GM12878 (cell line): ENCODE measurements at regions not wholly inside any gene's neighbourhood (a gene's known extent, or its start where the extent isn't known, plus 50 kb on each side); places are given as distances from the start of the nearest gene placed in this dataset.

ENCODE experiments used
- ATAC-seq: fragments of 200-7000 bp; cut with Tn5 transposase; 3 replicates; pipeline ENCODE4 v1.9.1; 2020; ENCODE audit warnings: mild to moderate bottlenecking, moderate library complexity
- BruUV-seq: library from RNA; stranded (reverse); fragments of 400-500 nt; replicated peaks from 2 replicates; lab custom pipeline; 2021; lab: Mats Ljungman, UMichigan
- CTCF ChIA-PET: fragments of 300-600 bp; sonication (Branson Sonifier 250); formaldehyde crosslinking; extraction: SDS; loops from one replicate; lab custom pipeline; 2021; ENCODE audit warnings: inconsistent platforms; lab: Yijun Ruan, JAX
- POLR2A ChIA-PET: fragments of 350-600 bp; formaldehyde crosslinking; extraction: SDS; loops from one replicate; lab custom pipeline; 2021; ENCODE audit warnings: inconsistent platforms; lab: Charles Lee
- RAD21 ChIA-PET: fragments of 300-600 bp; sonication (Branson Sonifier 250); formaldehyde crosslinking; loops from one replicate; lab custom pipeline; 2023; ENCODE audit warnings: antibody characterized with exemption; ENCODE audit not compliant: unreplicated experiment; lab: Charles Lee
- SMC1A ChIA-PET: fragments of 300-600 bp; sonication (Branson Sonifier 250); formaldehyde crosslinking; loops from one replicate; lab custom pipeline; 2023; ENCODE audit not compliant: unreplicated experiment, uncharacterized antibody; lab: Charles Lee
- DNase-seq: peaks from one replicate; pipeline ENCODE4 v3.0.0-alpha.2; 2011; ENCODE audit warnings: low read depth, low spot score
- FAIRE-seq: peaks from 3 replicates; lab custom pipeline; 2011; peaks lifted over from hg19 to GRCh38; lab: Jason Lieb, UNC
- H2AFZ ChIP-seq: 2 replicates; pipeline ENCODE4 v1.6.0; 2011; ENCODE audit warnings: low read depth, low read length, control low read depth; ENCODE audit not compliant: control insufficient read depth
- H3K27ac ChIP-seq: 2 replicates; pipeline ENCODE4 v1.5.1; 2011; ENCODE audit warnings: control low read depth; ENCODE audit not compliant: control insufficient read depth, insufficient read depth
- H3K27me3 ChIP-seq, 2 experiments: replicated peaks in 1 of 2; 2 replicates each; pipeline versions ENCODE4 v1.6.0 to v1.6.1; 2011; ENCODE audit warnings: low read length in 1 of 2; ENCODE audit not compliant: control insufficient read depth in 2 of 2, insufficient read depth in 2 of 2
- H3K36me3 ChIP-seq, 2 experiments: 2 replicates each; pipeline ENCODE4 v1.5.1; 2011; ENCODE audit warnings: low read length in 1 of 2; ENCODE audit not compliant: control insufficient read depth in 2 of 2, insufficient read depth in 2 of 2
- H3K4me1 ChIP-seq: 2 replicates; pipeline ENCODE4 v1.6.1; 2011; ENCODE audit warnings: mild to moderate bottlenecking, low read length, moderate library complexity, mixed read lengths; ENCODE audit not compliant: control insufficient read depth, insufficient read depth
- H3K4me2 ChIP-seq: 2 replicates; pipeline ENCODE4 v1.6.0; 2011; ENCODE audit warnings: control low read depth; ENCODE audit not compliant: control insufficient read depth, insufficient read depth
- H3K4me3 ChIP-seq: fragments of 200-600 bp; sonication (generic); 2 replicates; pipeline ENCODE4 v1.5.1; 2016
- H3K79me2 ChIP-seq: 2 replicates; pipeline ENCODE4 v1.6.0; 2011; ENCODE audit warnings: low read length; ENCODE audit not compliant: control insufficient read depth, insufficient read depth
- H3K9ac ChIP-seq: 2 replicates; pipeline ENCODE4 v1.8.0; 2011; ENCODE audit warnings: low read length, control low read depth, mixed read lengths; ENCODE audit not compliant: control insufficient read depth, insufficient read depth
- H3K9me3 ChIP-seq: replicated peaks from 3 replicates; pipeline ENCODE4 v1.5.1; 2011; ENCODE audit warnings: mild to moderate bottlenecking, low read length; ENCODE audit not compliant: control insufficient read depth, insufficient read depth
- H4K20me1 ChIP-seq: 2 replicates; pipeline ENCODE4 v1.6.0; 2011; ENCODE audit not compliant: control insufficient read depth, insufficient read depth
- CHD4 ChIP-seq: fragments of 200-600 bp; sonication (generic); IDR thresholded peaks from 2 replicates; pipeline ENCODE4 v1.6.1; 2016; ENCODE audit warnings: mild to moderate bottlenecking
- RUNX3 ChIP-seq: IDR thresholded peaks from 2 replicates; pipeline ENCODE4 v1.6.1; 2012; ENCODE audit warnings: low read length, inconsistent platforms
- ZBTB33 ChIP-seq: fragments of 450-650 bp; IDR thresholded peaks from 2 replicates; pipeline ENCODE4 v1.6.1; 2017; ENCODE audit warnings: mild to moderate bottlenecking
- WGBS: methylation state at CpG from one replicate; pipeline ENCODE4 v1.1.6; 2016; ENCODE audit warnings: low lambda C conversion rate; ENCODE audit not compliant: insufficient replicate concordance, insufficient coverage; ENCODE audit errors: missing lambda C conversion rate; 5-methylcytosine and 5-hydroxymethylcytosine counted together
- in situ Hi-C: fragments of 300-500 bp; cut with MboI; formaldehyde crosslinking; loops from 9 replicates; pipeline ENCODE4 v1.14.3; 2018; ENCODE audit warnings: mixed read lengths
- intact Hi-C: fragments of 100-400 bp; cut with micrococcal nuclease; formaldehyde crosslinking; loops from one replicate; pipeline ENCODE4 v1.14.2; 2022; ENCODE audit not compliant: unreplicated experiment

- no peaks in the 10 kb centered on the region for H3K36me3 ChIP-seq
- ChIA-PET RAD21 (interaction anchor here (6.3 kb wide), 1 partner anchor 265 kb away, joined by 93 read pairs; no protein-coding TSS in a partner anchor), POLR2A (no interaction called here), CTCF (interaction anchor here (1.9 to 11.5 kb wide), 5 partner anchors 11 to 273 kb away, joined by 5 to 241 read pairs (median 11); no protein-coding TSS in a partner anchor), SMC1A (interaction anchor here (5.7 kb wide), 1 partner anchor 263 kb away, joined by 95 read pairs; no protein-coding TSS in a partner anchor)
- peaks cover 1% of the 10 kb centered on the region for H3K79me2 ChIP-seq
- in situ Hi-C loops, result loop anchor here (5.0 kb wide), 2 partner anchors 266 to 1246 kb away; no protein-coding TSS in a partner anchor
- WGBS, result 58% methylated on average over 11 of the region's 11 CpGs
- no TSS peak for BruUV-seq
- no peaks in the 10 kb centered on the region for H4K20me1 ChIP-seq
- no peaks in the 10 kb centered on the region; the same call in 2 of the 3 replicates for H3K9me3 ChIP-seq
- TF ChIP-seq ZBTB33 (no peak), RUNX3 (no peak), CHD4 (no peak)
- H3K27me3 ChIP-seq, result no peaks in the 10 kb centered on the region
- H3K4me1 ChIP-seq, result peaks cover 8% of the 10 kb centered on the region
- no peak overlapping the region for H3K27ac ChIP-seq
- DNase-seq (no peak), FAIRE-seq (no peak), ATAC-seq (no peak)
- no peak overlapping the region for H2AFZ ChIP-seq
- no peak overlapping the region for H3K4me3 ChIP-seq
- no peak overlapping the region for H3K9ac ChIP-seq
- intact Hi-C loops, result loop anchor here (10.0 kb wide), 1 partner anchor 1243 kb away; no protein-coding TSS in a partner anchor
- no peak overlapping the region for H3K4me2 ChIP-seq
Observed at GRCh38 chr14:100381395-100382105, 58.4 kb downstream of the SLC25A47 start.
